K562 (cell line): ENCODE measurements at regions not wholly inside any gene's neighbourhood (a gene's known extent, or its start where the extent isn't known, plus 50 kb on each side); places are given as distances from the start of the nearest gene placed in this dataset.

ENCODE experiments used
- ATAC-seq: fragments of 200-7000 bp; cut with Tn5 transposase; 3 replicates; pipeline ENCODE4 v1.9.1; 2020; ENCODE audit warnings: moderate library complexity
- BruUV-seq: library from RNA; stranded (reverse); fragments of 400-500 nt; replicated peaks from 2 replicates; lab custom pipeline; 2021; lab: Mats Ljungman, UMichigan
- CTCF ChIA-PET: fragments of 300-600 bp; formaldehyde crosslinking; extraction: SDS; loops from one replicate; lab custom pipeline; 2021; ENCODE audit warnings: low intra/inter-chr PET ratio; lab: Yijun Ruan, JAX
- POLR2A ChIA-PET: fragments of 300-600, 350-650 bp; sonication (Branson Sonifier 250); formaldehyde crosslinking; extraction: SDS; loops from one replicate; lab custom pipeline; 2021; ENCODE audit warnings: antibody characterized with exemption, inconsistent platforms; lab: Yijun Ruan, JAX
- DNase-seq, 4 experiments: peaks; one replicate each; pipeline versions ENCODE4 v3.0.0 to v3.0.0-alpha.2; 2011 to 2018; ENCODE audit warnings: low spot score in 3 of 4, mixed read lengths in 3 of 4; ENCODE audit errors: extremely low read depth in 1 of 4
- FAIRE-seq: peaks from 2 replicates; lab custom pipeline; 2011; peaks lifted over from hg19 to GRCh38; lab: Jason Lieb, UNC
- H2AFZ ChIP-seq: 2 replicates; pipeline ENCODE4 v1.6.0; 2011; ENCODE audit warnings: low read depth, low read length, control low read depth, inconsistent platforms
- H3K27ac ChIP-seq: fragments of 200-600 bp; 3 replicates; pipeline ENCODE4 v1.8.0; 2011; ENCODE audit warnings: low read depth, mild to moderate bottlenecking, control low read depth, inconsistent platforms, low read length, moderate library complexity, mixed read lengths; ENCODE audit errors: extremely low read depth
- H3K27me3 ChIP-seq, 2 experiments: fragments of 300-600 bp in 1 of 2; 2 replicates in 1 of 2; 3 replicates in 1 of 2; pipeline versions ENCODE4 v1.6.0 to v1.8.0; 2011; ENCODE audit warnings: inconsistent platforms in 2 of 2, low read length in 2 of 2, mild to moderate bottlenecking in 1 of 2, mixed read lengths in 1 of 2, moderate library complexity in 1 of 2; ENCODE audit not compliant: control insufficient read depth in 2 of 2, insufficient read depth in 2 of 2
- H3K36me3 ChIP-seq: fragments of 300-600 bp; 3 replicates; pipeline ENCODE4 v1.8.0; 2011; ENCODE audit warnings: mild to moderate bottlenecking, low read length, inconsistent platforms; ENCODE audit not compliant: control insufficient read depth, insufficient read depth
- H3K4me1 ChIP-seq, 2 experiments: fragments of 200-600 bp in 1 of 2; replicated peaks in 1 of 2; 2 replicates in 1 of 2; 3 replicates in 1 of 2; pipeline versions ENCODE4 v1.5.1 to v1.8.0; 2011; ENCODE audit warnings: inconsistent platforms in 2 of 2, low read length in 2 of 2, mild to moderate bottlenecking in 1 of 2, mixed read lengths in 1 of 2, moderate library complexity in 1 of 2; ENCODE audit not compliant: control insufficient read depth in 2 of 2, insufficient read depth in 2 of 2
- H3K4me2 ChIP-seq: 2 replicates; pipeline ENCODE4 v1.6.1; 2011; ENCODE audit warnings: low read length, control low read depth, inconsistent platforms, mixed read lengths; ENCODE audit not compliant: insufficient read depth
- H3K4me3 ChIP-seq: fragments of 200-600 bp; sonication (generic), shearing (Covaris generic); 2 replicates; pipeline ENCODE4 v1.5.1; 2016; ENCODE audit warnings: control low read depth, inconsistent platforms
- H3K79me2 ChIP-seq: fragments of 200-600 bp; 3 replicates; pipeline ENCODE4 v1.8.0; 2011; ENCODE audit warnings: low read length, inconsistent platforms; ENCODE audit not compliant: control insufficient read depth, insufficient read depth
- H3K9ac ChIP-seq, 2 experiments: 2 replicates each; pipeline versions ENCODE4 v1.6.0 to v1.6.1; 2011; ENCODE audit warnings: low read depth in 2 of 2, low read length in 2 of 2, control low read depth in 1 of 2, inconsistent platforms in 1 of 2, mild to moderate bottlenecking in 1 of 2, mixed read lengths in 1 of 2; ENCODE audit not compliant: insufficient read depth in 1 of 2
- H3K9me1 ChIP-seq: one replicate; pipeline ENCODE4 v1.6.0; 2011; ENCODE audit warnings: inconsistent platforms, mild to moderate bottlenecking, low read length, moderate library complexity; ENCODE audit not compliant: control insufficient read depth, insufficient read depth
- H3K9me3 ChIP-seq: replicated peaks from 2 replicates; pipeline ENCODE4 v1.5.1; 2011; ENCODE audit warnings: low read depth, low read length, inconsistent platforms; ENCODE audit not compliant: control insufficient read depth, insufficient read depth
- H4K20me1 ChIP-seq: replicated peaks from 2 replicates; pipeline ENCODE4 v1.6.1; 2011; ENCODE audit warnings: low read length, inconsistent platforms, mixed read lengths; ENCODE audit not compliant: control insufficient read depth, insufficient read depth
- DACH1 ChIP-seq: fragments of 450-650 bp; IDR thresholded peaks from 2 replicates; pipeline ENCODE4 v1.6.1; 2018; ENCODE audit not compliant: partially characterized antibody
- FOXP4 ChIP-seq: sonication (generic); formaldehyde crosslinking; IDR thresholded peaks from 2 replicates; pipeline ENCODE4 v1.8.0; 2022; ENCODE audit warnings: mild to moderate bottlenecking, missing genetic modification reagents, borderline replicate concordance
- NFIC ChIP-seq: fragments of 450-650 bp; IDR thresholded peaks from 2 replicates; pipeline ENCODE4 v1.6.1; 2017; ENCODE audit warnings: mild to moderate bottlenecking, inconsistent platforms
- NONO ChIP-seq, 2 experiments: fragments of 200-400 bp in 1 of 2; fragments of 450-650 bp in 1 of 2; formaldehyde crosslinking in 1 of 2; IDR thresholded peaks; 2 replicates each; pipeline ENCODE4 v1.6.1; 2017; ENCODE audit warnings: low read depth in 2 of 2, mild to moderate bottlenecking in 2 of 2, moderate library complexity in 2 of 2, low read length in 1 of 2
- TEAD2 ChIP-seq: fragments of 450-650 bp; IDR thresholded peaks from 2 replicates; pipeline ENCODE4 v1.6.1; 2016; ENCODE audit warnings: missing genetic modification characterization, control low read depth, missing compliant biosample characterization
- TRIM28 ChIP-seq: fragments of 450-650 bp; IDR thresholded peaks from 2 replicates; pipeline ENCODE4 v1.6.1; 2017
- XRCC5 ChIP-seq: fragments of 200-400 bp; formaldehyde crosslinking; IDR thresholded peaks from 2 replicates; pipeline ENCODE4 v1.6.1; 2017; ENCODE audit warnings: low read depth, mild to moderate bottlenecking, low read length
- ZNF239 ChIP-seq: fragments of 250-450 bp; sonication (Bioruptor Pico); IDR thresholded peaks from 2 replicates; pipeline ENCODE4 v1.4.0; 2020; ENCODE audit warnings: mild to moderate bottlenecking
- ZNF717 ChIP-seq: fragments of 250-450 bp; sonication (Bioruptor Pico); IDR thresholded peaks from 2 replicates; pipeline ENCODE4 v1.5.0; 2021
- WGBS: fragments of 100-300 bp; shearing (Covaris generic); methylation state at CpG from one replicate; pipeline ENCODE4 v1.1.6; 2016; ENCODE audit warnings: low coverage, mixed read lengths; ENCODE audit not compliant: insufficient coverage; ENCODE audit errors: missing lambda C conversion rate; 5-methylcytosine and 5-hydroxymethylcytosine counted together
- in situ Hi-C: fragments of 300-500 bp; cut with MboI; formaldehyde crosslinking; loops from 4 replicates; pipeline ENCODE4 v1.15.0; 2018; ENCODE audit warnings: inconsistent platforms, mixed read lengths
- intact Hi-C: fragments of 100-400 bp; cut with micrococcal nuclease; formaldehyde crosslinking; loops from 2 replicates; pipeline ENCODE4 v1.14.2; 2022
- TF ChIP-seq, protein P1 (sequence below): fragments of 250-450 bp; sonication (Bioruptor Pico); IDR thresholded peaks from 2 replicates; pipeline ENCODE4 v1.5.0; 2022; ENCODE audit warnings: mild to moderate bottlenecking
- TF ChIP-seq, protein P2 (sequence below): fragments of 150-350 bp; conservative IDR thresholded peaks from 2 replicates; pipeline ENCODE4 v1.6.1; 2014; ENCODE audit warnings: low read length

- H3K4me2 ChIP-seq: no peak overlapping the region
- TF ChIP-seq ZNF717 (no peak), ZNF239 (CRISPR knock-in tag) (no peak), NONO (IDR thresholded peaks at IDR 0.05; ENCODE audit: low read depth in 2 of 2, low read length in 1 of 2) (no peak), DACH1 (no peak), FOXP4 (CRISPR knock-in tag) (no peak), NFIC (no peak), TRIM28 (no peak), TEAD2 (tag) (no peak), XRCC5 (no peak)
- TF ChIP-seq, protein P1, sequence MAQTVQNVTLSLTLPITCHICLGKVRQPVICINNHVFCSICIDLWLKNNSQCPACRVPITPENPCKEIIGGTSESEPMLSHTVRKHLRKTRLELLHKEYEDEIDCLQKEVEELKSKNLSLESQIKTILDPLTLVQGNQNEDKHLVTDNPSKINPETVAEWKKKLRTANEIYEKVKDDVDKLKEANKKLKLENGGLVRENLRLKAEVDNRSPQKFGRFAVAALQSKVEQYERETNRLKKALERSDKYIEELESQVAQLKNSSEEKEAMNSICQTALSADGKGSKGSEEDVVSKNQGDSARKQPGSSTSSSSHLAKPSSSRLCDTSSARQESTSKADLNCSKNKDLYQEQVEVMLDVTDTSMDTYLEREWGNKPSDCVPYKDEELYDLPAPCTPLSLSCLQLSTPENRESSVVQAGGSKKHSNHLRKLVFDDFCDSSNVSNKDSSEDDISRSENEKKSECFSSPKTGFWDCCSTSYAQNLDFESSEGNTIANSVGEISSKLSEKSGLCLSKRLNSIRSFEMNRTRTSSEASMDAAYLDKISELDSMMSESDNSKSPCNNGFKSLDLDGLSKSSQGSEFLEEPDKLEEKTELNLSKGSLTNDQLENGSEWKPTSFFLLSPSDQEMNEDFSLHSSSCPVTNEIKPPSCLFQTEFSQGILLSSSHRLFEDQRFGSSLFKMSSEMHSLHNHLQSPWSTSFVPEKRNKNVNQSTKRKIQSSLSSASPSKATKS (CRISPR knock-in tag): no peak
- TF ChIP-seq, protein P2, sequence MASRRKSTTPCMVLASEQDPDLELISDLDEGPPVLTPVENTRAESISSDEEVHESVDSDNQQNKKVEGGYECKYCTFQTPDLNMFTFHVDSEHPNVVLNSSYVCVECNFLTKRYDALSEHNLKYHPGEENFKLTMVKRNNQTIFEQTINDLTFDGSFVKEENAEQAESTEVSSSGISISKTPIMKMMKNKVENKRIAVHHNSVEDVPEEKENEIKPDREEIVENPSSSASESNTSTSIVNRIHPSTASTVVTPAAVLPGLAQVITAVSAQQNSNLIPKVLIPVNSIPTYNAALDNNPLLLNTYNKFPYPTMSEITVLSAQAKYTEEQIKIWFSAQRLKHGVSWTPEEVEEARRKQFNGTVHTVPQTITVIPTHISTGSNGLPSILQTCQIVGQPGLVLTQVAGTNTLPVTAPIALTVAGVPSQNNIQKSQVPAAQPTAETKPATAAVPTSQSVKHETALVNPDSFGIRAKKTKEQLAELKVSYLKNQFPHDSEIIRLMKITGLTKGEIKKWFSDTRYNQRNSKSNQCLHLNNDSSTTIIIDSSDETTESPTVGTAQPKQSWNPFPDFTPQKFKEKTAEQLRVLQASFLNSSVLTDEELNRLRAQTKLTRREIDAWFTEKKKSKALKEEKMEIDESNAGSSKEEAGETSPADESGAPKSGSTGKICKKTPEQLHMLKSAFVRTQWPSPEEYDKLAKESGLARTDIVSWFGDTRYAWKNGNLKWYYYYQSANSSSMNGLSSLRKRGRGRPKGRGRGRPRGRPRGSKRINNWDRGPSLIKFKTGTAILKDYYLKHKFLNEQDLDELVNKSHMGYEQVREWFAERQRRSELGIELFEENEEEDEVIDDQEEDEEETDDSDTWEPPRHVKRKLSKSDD: no peak
- TF ChIP-seq, all 486 proteins: peak for 0
- Histone ChIP-seq H4K20me1 (no peaks in the 10 kb centered on the region), H3K27me3 (no peaks in the 10 kb centered on the region), H3K79me2 (no peaks in the 10 kb centered on the region), H3K9me3 (no peaks in the 10 kb centered on the region), H3K9me1 (no peaks in the 10 kb centered on the region), H2AFZ (no peak overlapping the region), H3K27ac (no peak overlapping the region), H3K36me3 (no peaks in the 10 kb centered on the region), H3K9ac (no peak overlapping the region), H3K4me1 (no peaks in the 10 kb centered on the region; a peak in 2 of 5 replicates), H3K4me3 (no peak overlapping the region)
- in situ Hi-C loops: loop anchor here (10.0 kb wide), 1 partner anchor 254 kb away; no protein-coding TSS in a partner anchor
- DNase-seq: no peak
- intact Hi-C loops: no loop called here
- ChIA-PET CTCF (no interaction called here), POLR2A (interaction anchor here (0.6 to 1.3 kb wide), 3 partner anchors 8 to 11 kb away, joined by 3 to 5 read pairs (median 3); no protein-coding TSS in a partner anchor)
- WGBS: 35% methylated on average over 4 of the region's 4 CpGs
- FAIRE-seq: no peak
- no TSS peak for BruUV-seq
- no peak for ATAC-seq
Measured at GRCh38 chr2:171238946-171239345, 78.3 kb upstream of the TLK1 start.
